GM19395 (cell line): ENCODE measurements at regions not wholly inside any gene's neighbourhood (a gene's known extent, or its start where the extent isn't known, plus 50 kb on each side); places are given as distances from the start of the nearest gene placed in this dataset.
"Not testable (repeated sequence)": the region's sequence is repeated elsewhere in the genome, so short reads cannot be mapped to it uniquely, and the experiment has no call there.

ENCODE experiments used
- ATAC-seq: cut with Tn5 transposase; IDR thresholded peaks from one replicate; pipeline ENCODE4 v1.9.1; 2021; ENCODE audit warnings: mild to moderate bottlenecking, moderate library complexity; ENCODE audit not compliant: unreplicated experiment

- ATAC-seq = not testable (repeated sequence)
Observed at GRCh38 chr4:184965230-184966050, 52.9 kb upstream of the HELT start.

- ATAC-seq = not testable (repeated sequence)
Observed at GRCh38 chr4:184966051-184966691, 52.1 kb upstream of the HELT start.

- ATAC-seq = not testable (repeated sequence)
Observed at GRCh38 chr4:184967699-184968098, 50.6 kb upstream of the HELT start.

- ATAC-seq = no peak
Observed at GRCh38 chr4:184968366-184968765, 49.9 kb upstream of the HELT start.
